ENCODE measurements at regions not wholly inside any gene's neighbourhood (a gene's known extent, or its start where the extent isn't known, plus 50 kb on each side); places are given as distances from the start of the nearest gene placed in this dataset.

DNA sequence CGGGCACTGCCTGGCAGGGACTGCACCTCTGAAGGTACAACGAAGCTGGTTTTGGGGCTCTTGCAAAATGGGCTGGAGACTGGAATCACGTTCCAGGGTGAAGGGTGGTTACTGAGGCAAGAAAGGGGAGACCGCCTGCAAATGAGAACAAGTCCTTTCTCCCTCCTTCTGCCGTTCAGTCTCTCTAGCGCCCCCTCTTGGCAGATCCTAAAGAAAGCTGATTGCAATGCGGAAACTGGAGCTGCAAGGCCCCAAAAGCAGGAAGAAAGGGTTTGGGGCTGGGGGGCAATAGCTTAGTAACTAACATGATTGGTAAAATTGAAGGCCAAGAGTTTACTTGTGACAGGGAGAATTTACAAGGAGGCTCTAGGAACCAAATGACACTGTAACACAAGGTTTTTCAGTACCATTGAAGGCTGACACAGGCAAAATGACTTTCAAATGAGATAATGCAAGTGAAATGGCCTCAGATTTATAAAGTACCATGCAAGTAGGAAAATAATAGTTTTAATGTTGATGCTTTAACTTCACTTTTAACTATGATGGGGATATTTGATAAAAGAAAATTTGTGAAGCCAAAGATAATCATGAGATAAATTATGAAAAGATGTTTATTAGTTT, 222.7 kb upstream of the HAND2 start:
- Histone ChIP-seq H3K9me3 (no peaks in the 10 kb centered on the region), H3K36me3 (no peaks in the 10 kb centered on the region), H3K4me3 (no peak overlapping the region), H3K27ac (no peak overlapping the region), H3K27me3 (no peaks in the 10 kb centered on the region), H3K4me1 (no peaks in the 10 kb centered on the region)
- peak; percentile 31 for DNase-seq
- in situ Hi-C loops (cut with MboI; ENCODE audit: low pct_ligation_motif_present in 1 of 4, low pct_unique_long_range_greater_than_20kb in 1 of 4, low sequenced_read_pairs in 3 of 4) (loop anchor here in 1 of 4 donors (10.0 kb wide), 1 partner anchor 248 kb away; no protein-coding TSS in a partner anchor), intact Hi-C loops (cut with DNase I; ENCODE audit: low total_unique reads) (no loop called here)
- WGBS, 2 donors (ENCODE audit: low coverage in 1 of 2): 60% methylated on average over 7 of the region's 7 CpGs; no CpG with 5 or more reads in 1 of the 2 donors
- TF ChIP-seq, protein P1, sequence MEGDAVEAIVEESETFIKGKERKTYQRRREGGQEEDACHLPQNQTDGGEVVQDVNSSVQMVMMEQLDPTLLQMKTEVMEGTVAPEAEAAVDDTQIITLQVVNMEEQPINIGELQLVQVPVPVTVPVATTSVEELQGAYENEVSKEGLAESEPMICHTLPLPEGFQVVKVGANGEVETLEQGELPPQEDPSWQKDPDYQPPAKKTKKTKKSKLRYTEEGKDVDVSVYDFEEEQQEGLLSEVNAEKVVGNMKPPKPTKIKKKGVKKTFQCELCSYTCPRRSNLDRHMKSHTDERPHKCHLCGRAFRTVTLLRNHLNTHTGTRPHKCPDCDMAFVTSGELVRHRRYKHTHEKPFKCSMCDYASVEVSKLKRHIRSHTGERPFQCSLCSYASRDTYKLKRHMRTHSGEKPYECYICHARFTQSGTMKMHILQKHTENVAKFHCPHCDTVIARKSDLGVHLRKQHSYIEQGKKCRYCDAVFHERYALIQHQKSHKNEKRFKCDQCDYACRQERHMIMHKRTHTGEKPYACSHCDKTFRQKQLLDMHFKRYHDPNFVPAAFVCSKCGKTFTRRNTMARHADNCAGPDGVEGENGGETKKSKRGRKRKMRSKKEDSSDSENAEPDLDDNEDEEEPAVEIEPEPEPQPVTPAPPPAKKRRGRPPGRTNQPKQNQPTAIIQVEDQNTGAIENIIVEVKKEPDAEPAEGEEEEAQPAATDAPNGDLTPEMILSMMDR (IDR thresholded peaks at IDR 0.05): peak; percentile 22 to 48 (median 30)
- no peak for TF ChIP-seq POLR2A (IDR thresholded peaks at IDR 0.05)

DNA sequence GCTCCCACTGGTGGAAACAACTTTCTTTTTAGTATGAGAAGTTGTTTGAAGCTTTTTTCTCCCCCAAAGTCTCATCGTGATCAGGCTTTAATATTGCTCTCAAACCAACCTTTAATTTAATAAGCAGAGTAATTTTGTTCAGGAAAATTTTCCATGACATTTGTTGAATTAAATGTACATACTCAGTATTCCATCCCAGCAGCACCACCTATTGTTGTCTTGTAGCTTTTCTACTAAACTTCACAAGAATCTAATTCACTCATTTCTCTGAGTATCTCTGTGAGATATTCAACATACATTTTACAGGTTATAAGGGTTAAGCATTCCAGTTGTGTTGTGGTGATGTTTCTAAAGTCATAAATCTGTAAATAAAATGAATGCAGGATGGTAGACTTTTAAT, 218.3 kb upstream of the HAND2 start:
- H3K9me3 ChIP-seq: no peaks in the 10 kb centered on the region
- H3K36me3 ChIP-seq: no peaks in the 10 kb centered on the region
- H3K4me3 ChIP-seq: no peak overlapping the region
- H3K4me1 ChIP-seq: no peaks in the 10 kb centered on the region
- H3K27me3 ChIP-seq: no peaks in the 10 kb centered on the region
- DNase-seq: no peak
- H3K27ac ChIP-seq: no peak overlapping the region
- TF ChIP-seq POLR2A (IDR thresholded peaks at IDR 0.05): no peak
- TF ChIP-seq, protein P1 (IDR thresholded peaks at IDR 0.05): peak in 1 of 5 experiments; percentile 14
- 30 to 52% methylated on average over 1 of the region's 1 CpG for WGBS, 2 donors (ENCODE audit: low coverage in 1 of 2)
- in situ Hi-C loops (cut with MboI; ENCODE audit: low pct_ligation_motif_present in 1 of 4, low pct_unique_long_range_greater_than_20kb in 1 of 4, low sequenced_read_pairs in 3 of 4): no loop called here
- intact Hi-C loops (cut with DNase I; ENCODE audit: low total_unique reads): no loop called here

DNA sequence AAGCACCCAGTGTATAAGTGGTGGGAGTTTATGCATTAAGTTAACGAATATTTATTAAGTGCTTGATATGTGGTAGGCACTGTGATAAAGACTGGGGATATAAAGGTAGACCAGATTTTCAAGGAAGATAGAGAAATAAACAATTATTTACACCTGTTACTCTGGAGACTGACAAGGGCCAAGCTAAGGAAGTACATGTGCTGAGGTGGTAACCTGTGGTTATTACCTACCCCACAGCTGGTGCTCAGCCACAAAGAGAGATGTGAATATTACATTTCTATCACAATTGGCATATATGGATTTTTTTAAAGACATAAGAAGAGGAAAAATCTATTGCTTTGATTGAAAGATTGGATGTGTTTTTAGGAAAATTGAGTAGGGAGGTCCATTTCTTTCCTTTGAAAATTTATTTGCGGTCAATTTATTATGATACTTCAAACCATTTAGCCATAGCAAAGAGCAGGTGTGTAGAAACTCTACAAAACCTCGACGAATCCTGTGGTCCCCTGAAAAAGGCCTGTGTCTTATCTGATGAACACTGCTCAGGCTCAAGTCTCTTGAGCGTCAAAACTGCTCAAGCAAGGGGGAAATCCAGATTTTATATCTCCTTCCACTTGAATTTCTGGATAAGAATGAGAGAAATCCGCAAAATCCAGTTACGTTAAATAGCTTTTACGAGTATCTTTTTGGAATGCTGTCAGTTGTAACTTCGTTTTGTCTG, 217.7 kb upstream of the HAND2 start:
- no peak for DNase-seq
- intact Hi-C loops (cut with DNase I; ENCODE audit: low total_unique reads): no loop called here
- H3K27me3 ChIP-seq: no peaks in the 10 kb centered on the region
- in situ Hi-C loops (cut with MboI; ENCODE audit: low pct_ligation_motif_present in 1 of 4, low pct_unique_long_range_greater_than_20kb in 1 of 4, low sequenced_read_pairs in 3 of 4): no loop called here
- H3K4me1 ChIP-seq: no peaks in the 10 kb centered on the region
- H3K36me3 ChIP-seq: no peaks in the 10 kb centered on the region
- no peak overlapping the region for H3K27ac ChIP-seq
- H3K9me3 ChIP-seq: no peaks in the 10 kb centered on the region
- WGBS, 2 donors (ENCODE audit: low coverage in 1 of 2): 76 to 77% methylated on average over 9 of the region's 9 CpGs
- no peak overlapping the region for H3K4me3 ChIP-seq
- TF ChIP-seq, protein P1 (IDR thresholded peaks at IDR 0.05): no peak
- TF ChIP-seq POLR2A (IDR thresholded peaks at IDR 0.05): no peak
- no peak for TF ChIP-seq POLR2AphosphoS5 (IDR thresholded peaks at IDR 0.05)
- no peak for TF ChIP-seq EP300 (IDR thresholded peaks at IDR 0.05; ENCODE audit: low read depth)

DNA sequence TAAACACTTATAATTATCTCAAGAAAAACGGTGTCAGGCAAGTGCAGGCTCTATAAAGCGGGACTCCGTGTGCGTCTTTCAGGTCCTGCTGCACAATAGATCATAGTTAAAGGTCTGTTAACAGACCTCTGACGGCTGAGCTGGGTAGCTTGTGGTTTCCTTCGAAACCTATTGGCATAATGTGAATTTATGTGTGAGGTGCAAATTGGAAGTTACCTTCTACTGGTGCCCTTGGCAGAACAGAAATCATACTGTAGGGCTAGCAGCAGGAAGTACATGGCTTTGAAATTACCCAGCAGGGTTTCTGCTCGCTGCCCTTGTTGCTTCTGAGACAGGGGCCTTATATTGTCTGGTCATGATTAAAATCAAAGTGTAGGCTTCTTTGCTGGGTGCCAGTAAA, 216.4 kb upstream of the HAND2 start:
- Histone ChIP-seq H3K36me3 (no peaks in the 10 kb centered on the region), H3K9me3 (no peaks in the 10 kb centered on the region), H3K27ac (no peak overlapping the region), H3K4me1 (no peaks in the 10 kb centered on the region), H3K4me3 (no peak overlapping the region), H3K27me3 (no peaks in the 10 kb centered on the region)
- in situ Hi-C loops (cut with MboI; ENCODE audit: low pct_ligation_motif_present in 1 of 4, low pct_unique_long_range_greater_than_20kb in 1 of 4, low sequenced_read_pairs in 3 of 4): no loop called here
- WGBS, 2 donors (ENCODE audit: low coverage in 1 of 2): 70 to 76% methylated on average over 6 to 7 of the region's 7 CpGs
- TF ChIP-seq, protein P1 (IDR thresholded peaks at IDR 0.05): no peak
- no peak for TF ChIP-seq POLR2A (IDR thresholded peaks at IDR 0.05)
- no peak for TF ChIP-seq EP300 (IDR thresholded peaks at IDR 0.05; ENCODE audit: low read depth)
- no peak for TF ChIP-seq POLR2AphosphoS5 (IDR thresholded peaks at IDR 0.05)
- no peak for DNase-seq
- intact Hi-C loops (cut with DNase I; ENCODE audit: low total_unique reads): no loop called here

Data from transverse colon (tissue), 4 donors.